ENCODE measurements at regions not wholly inside any gene's neighbourhood (a gene's known extent, or its start where the extent isn't known, plus 50 kb on each side); places are given as distances from the start of the nearest gene placed in this dataset.

GRCh38 chr6:40668203-40668602 is 81.0 kb upstream of the LRFN2 start:
- TF ChIP-seq CTCF (IDR thresholded peaks at IDR 0.05; ENCODE audit: extremely low read depth in 1 of 2, insufficient read depth in 1 of 2, low read depth in 1 of 2, low read length in 2 of 2) (no peak), EZH2 (IDR thresholded peaks at IDR 0.05; ENCODE audit: borderline replicate concordance, low read depth, low read length, severe bottlenecking) (no peak), POLR2A (IDR thresholded peaks at IDR 0.05; ENCODE audit: low read depth, low read length) (no peak), POLR2AphosphoS5 (IDR thresholded peaks at IDR 0.05; ENCODE audit: insufficient read depth, low read depth, low read length) (no peak), MAX (IDR thresholded peaks at IDR 0.05; ENCODE audit: insufficient read depth, insufficient read length) (no peak), FOS (IDR thresholded peaks at IDR 0.05; ENCODE audit: borderline replicate concordance, insufficient read depth, low read length) (no peak), GATA2 (IDR thresholded peaks at IDR 0.05; ENCODE audit: insufficient read depth, insufficient read length, low read depth, low read length) (no peak), JUN (IDR thresholded peaks at IDR 0.05; ENCODE audit: borderline replicate concordance, insufficient read depth, insufficient read length, low read depth) (no peak), MYC (IDR thresholded peaks at IDR 0.05; ENCODE audit: low read depth, low read length) (no peak)
